Epithelial cell of esophagus (primary cell): ENCODE measurements at regions not wholly inside any gene's neighbourhood (a gene's known extent, or its start where the extent isn't known, plus 50 kb on each side); places are given as distances from the start of the nearest gene placed in this dataset.

Source experiments
- DNase-seq: peaks from one replicate; pipeline ENCODE4 v3.0.0; 2010; ENCODE audit warnings: low read depth
- H3K4me3 ChIP-seq: 2 replicates; pipeline ENCODE4 v1.5.1; 2011; ENCODE audit warnings: mild to moderate bottlenecking, low read length, control low read depth
- CTCF ChIP-seq: IDR thresholded peaks from 2 replicates; pipeline ENCODE4 v1.5.1; 2011; ENCODE audit warnings: low read depth, mild to moderate bottlenecking, low read length, control low read depth, inconsistent platforms; ENCODE audit not compliant: insufficient read depth; ENCODE audit errors: missing control alignments

- no peak for TF ChIP-seq CTCF
- H3K4me3 ChIP-seq, result no peak overlapping the region
- DNase-seq, result peak; percentile 82
Observed at GRCh38 chrX:84735025-84735424, 232.8 kb upstream of the HDX start.

DNA sequence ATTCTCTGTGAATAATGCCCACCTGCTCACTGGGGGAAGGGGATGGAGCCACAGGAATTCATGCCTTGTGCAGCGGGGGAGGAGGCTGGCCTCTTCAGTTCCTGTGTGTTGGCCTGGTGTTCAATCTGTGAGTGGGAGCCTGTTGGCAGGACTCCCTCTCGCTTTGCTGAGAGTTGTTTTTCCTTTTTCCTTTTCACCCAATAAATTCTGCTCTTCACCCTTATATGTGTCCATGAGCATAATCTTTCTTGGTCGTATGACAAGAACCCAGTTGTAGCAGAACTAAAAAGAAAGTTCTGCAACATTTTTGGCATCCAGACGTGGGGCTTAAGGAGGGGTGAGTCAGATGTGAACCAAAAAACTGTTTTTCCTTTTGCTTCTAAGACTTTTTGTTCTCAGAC is 235.2 kb upstream of the HDX start:
- H3K4me3 ChIP-seq, result no peak overlapping the region
- no peak for DNase-seq
- TF ChIP-seq CTCF, result no peak

DNA sequence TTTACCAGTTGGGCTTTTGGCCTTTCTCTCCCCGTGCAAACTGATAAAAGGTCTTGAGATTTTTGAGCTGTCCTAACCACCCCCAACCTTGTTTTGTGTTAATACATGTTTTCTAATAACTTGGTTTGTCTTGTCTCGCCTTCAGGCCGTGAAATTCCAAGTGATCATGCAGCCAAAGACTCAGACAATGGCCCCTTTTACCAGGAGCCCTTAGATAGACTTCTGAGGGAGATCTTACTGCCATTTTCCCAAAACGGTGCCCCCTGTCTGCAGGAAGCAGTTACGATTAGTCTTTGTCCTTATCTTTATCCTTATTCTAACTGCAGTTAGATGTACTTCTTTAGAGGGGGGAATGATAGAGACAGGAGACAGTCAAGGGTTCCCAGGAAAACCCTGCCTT is 245.3 kb upstream of the HDX start:
- TF ChIP-seq CTCF, result no peak
- H3K4me3 ChIP-seq, result no peak overlapping the region
- no peak for DNase-seq

DNA sequence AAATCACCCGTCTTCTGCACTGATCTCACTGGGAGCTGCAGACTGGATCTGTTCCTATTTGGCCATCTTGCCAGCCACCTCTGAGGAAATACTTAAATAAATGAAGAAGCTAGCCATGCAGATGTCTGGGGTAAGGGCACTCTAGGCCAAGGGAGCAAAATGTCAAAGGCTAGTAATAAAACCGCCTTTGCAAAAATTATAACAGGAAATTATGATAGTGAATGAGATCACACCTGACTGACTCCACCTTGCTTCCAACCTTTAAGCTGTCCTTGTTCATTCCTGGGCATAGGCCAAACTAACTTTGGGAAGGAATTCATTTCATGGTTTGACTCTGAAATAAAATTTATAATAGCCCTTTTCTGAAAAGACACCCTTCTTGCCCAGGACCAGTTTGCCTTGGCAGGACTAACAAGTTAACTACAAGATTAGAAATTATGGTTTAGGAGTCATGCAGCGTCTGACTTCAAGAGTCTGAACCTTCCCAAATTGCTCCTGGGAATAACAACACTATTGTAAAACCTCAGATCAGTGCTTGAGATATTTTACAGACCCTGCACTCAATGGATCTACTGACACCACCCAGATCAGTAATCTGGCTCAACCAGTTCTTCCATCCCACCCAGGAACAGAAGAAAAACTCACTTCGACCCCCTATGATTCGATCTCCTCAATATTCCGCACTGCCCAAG is 246.9 kb upstream of the HDX start:
- no peak overlapping the region for H3K4me3 ChIP-seq
- no peak for TF ChIP-seq CTCF
- DNase-seq, result no peak

- TF ChIP-seq CTCF, result no peak
- DNase-seq, result no peak
- H3K4me3 ChIP-seq, result no peak overlapping the region
Observed at GRCh38 chrX:84760560-84760959, 243.1 kb upstream of the APOOL start.

DNA sequence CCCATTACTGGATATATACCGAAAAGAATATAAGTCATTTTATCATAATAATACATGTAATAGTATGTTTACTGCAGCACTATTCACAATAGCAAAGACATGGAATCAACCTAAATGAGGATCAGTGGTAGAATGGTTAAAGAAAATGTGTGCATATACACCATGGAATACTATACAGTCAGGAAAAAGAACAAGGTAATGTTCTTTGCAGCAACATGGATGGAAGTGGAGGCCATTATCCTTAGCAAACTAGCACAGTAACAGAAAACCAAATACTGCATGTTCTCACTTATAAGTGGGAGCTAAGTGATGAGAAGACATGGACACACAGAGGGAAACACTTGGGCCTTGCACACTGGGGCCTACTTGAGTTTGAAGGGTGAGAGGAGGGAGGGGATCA is 207.4 kb upstream of the APOOL start:
- H3K4me3 ChIP-seq, result no peak overlapping the region
- DNase-seq, result no peak

More for the DNA sequence above, 207.4 kb upstream of the APOOL start:
- TF ChIP-seq CTCF, result no peak
